Gastrocnemius medialis (tissue), 4 donors: ENCODE measurements at regions not wholly inside any gene's neighbourhood (a gene's known extent, or its start where the extent isn't known, plus 50 kb on each side); places are given as distances from the start of the nearest gene placed in this dataset.
"Not testable (repeated sequence)": the region's sequence is repeated elsewhere in the genome, so short reads cannot be mapped to it uniquely, and the experiment has no call there.

Experiments used
- ATAC-seq, 2 donors: fragments of 150-250 bp; one replicate each; pipeline ENCODE4 v1.9.1; 2016
- DNase-seq, 2 donors: peaks; one replicate each; pipeline ENCODE4 v3.0.0-alpha.2; 2019
- H3K27ac ChIP-seq, 4 donors: fragments of 200-600 bp; sonication (generic); 1 replicate in 1 of 4; 2 replicates in 3 of 4; pipeline ENCODE4 v1.5.1; 2016 to 2018; ENCODE audit warnings: mild to moderate bottlenecking in 2 of 4, moderate library complexity in 1 of 4
- H3K27me3 ChIP-seq, 3 donors: fragments of 200-600 bp; sonication (generic) in 2 of 3; 1 replicate in 1 of 3; 2 replicates in 2 of 3; pipeline versions ENCODE4 v1.5.1 to v1.6.0; 2016 to 2019; ENCODE audit warnings: mild to moderate bottlenecking in 1 of 3, moderate library complexity in 1 of 3
- H3K36me3 ChIP-seq, 2 donors: fragments of 200-600 bp; sonication (generic) in 1 of 2; one replicate each; pipeline ENCODE4 v1.5.1; 2017 to 2018
- H3K4me1 ChIP-seq, 2 donors: fragments of 200-600 bp; sonication (generic) in 1 of 2; one replicate each; pipeline ENCODE4 v1.5.1; 2016 to 2017; ENCODE audit warnings: mild to moderate bottlenecking in 2 of 2
- H3K4me3 ChIP-seq, 4 donors: fragments of 200-600 bp; sonication (generic) in 3 of 4; 1 replicate in 1 of 4; 2 replicates in 3 of 4; pipeline ENCODE4 v1.5.1; 2016 to 2019; ENCODE audit warnings: mild to moderate bottlenecking in 2 of 4
- H3K9me3 ChIP-seq, 3 donors: fragments of 200-600 bp; sonication (generic) in 2 of 3; 1 replicate in 1 of 3; 2 replicates in 2 of 3; pipeline ENCODE4 v1.5.1; 2016 to 2019
- POLR2A ChIP-seq, 2 donors: fragments of 450-650 bp; IDR thresholded peaks; one replicate each; pipeline ENCODE4 v1.6.1; 2017; ENCODE audit warnings: antibody characterized with exemption in 2 of 2, mild to moderate bottlenecking in 2 of 2, moderate library complexity in 2 of 2
- in situ Hi-C, 4 donors: fragments of 200-750 bp; cut with MboI; loops; one replicate each; pipeline versions ENCODE4 v1.15.0 to v1.8.0; 2017; ENCODE audit warnings: low sequenced_read_pairs in 4 of 4
- intact Hi-C: fragments of 100-400 bp; cut with DNase I; formaldehyde crosslinking; loops from one replicate; pipeline ENCODE4 v1.15.1; 2023; ENCODE audit warnings: low total_unique reads
- TF ChIP-seq, protein P1 (sequence below), 5 experiments: fragments of 450-650 bp in 3 of 5; fragments of 200-600 bp in 2 of 5; sonication (generic) in 2 of 5; IDR thresholded peaks in 4 of 5; conservative IDR thresholded peaks in 1 of 5; 1 replicate in 4 of 5; 2 replicates in 1 of 5; pipeline ENCODE4 v1.5.1; 2016 to 2019; ENCODE audit warnings: antibody characterized with exemption in 5 of 5, mild to moderate bottlenecking in 3 of 5, moderate library complexity in 3 of 5

DNA sequence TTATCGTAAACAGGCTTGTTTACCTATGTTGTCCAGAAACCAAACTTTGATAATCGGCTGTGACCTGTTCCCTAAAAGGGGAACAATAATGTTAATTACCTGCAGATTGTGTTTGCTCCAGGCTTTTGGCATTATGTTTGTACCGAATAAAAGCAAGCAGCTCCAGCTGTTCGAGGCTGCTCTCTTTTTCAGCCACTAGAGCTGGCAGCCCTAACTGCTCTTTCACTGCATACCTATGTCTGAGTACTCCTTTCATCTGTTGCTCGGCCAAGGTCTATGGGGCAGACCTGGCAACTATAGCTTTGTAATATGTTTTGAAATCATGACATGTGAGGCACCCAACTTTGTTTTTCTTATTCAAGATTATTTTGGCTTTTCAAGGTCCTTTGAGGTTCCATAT lies 77.8 kb upstream of the EHBP1 start:
- in situ Hi-C loops: no loop called here
- Histone ChIP-seq H3K36me3 (no peaks in the 10 kb centered on the region), H3K9me3 (no peaks in the 10 kb centered on the region), H3K27ac (no peak overlapping the region), H3K4me1 (no peaks in the 10 kb centered on the region), H3K4me3 (no peak overlapping the region), H3K27me3 (no peaks in the 10 kb centered on the region)
- TF ChIP-seq, protein P1, sequence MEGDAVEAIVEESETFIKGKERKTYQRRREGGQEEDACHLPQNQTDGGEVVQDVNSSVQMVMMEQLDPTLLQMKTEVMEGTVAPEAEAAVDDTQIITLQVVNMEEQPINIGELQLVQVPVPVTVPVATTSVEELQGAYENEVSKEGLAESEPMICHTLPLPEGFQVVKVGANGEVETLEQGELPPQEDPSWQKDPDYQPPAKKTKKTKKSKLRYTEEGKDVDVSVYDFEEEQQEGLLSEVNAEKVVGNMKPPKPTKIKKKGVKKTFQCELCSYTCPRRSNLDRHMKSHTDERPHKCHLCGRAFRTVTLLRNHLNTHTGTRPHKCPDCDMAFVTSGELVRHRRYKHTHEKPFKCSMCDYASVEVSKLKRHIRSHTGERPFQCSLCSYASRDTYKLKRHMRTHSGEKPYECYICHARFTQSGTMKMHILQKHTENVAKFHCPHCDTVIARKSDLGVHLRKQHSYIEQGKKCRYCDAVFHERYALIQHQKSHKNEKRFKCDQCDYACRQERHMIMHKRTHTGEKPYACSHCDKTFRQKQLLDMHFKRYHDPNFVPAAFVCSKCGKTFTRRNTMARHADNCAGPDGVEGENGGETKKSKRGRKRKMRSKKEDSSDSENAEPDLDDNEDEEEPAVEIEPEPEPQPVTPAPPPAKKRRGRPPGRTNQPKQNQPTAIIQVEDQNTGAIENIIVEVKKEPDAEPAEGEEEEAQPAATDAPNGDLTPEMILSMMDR (IDR thresholded peaks at IDR 0.05 in 4 of 5, conservative IDR thresholded peaks at IDR 0.05 in 1 of 5): no peak
- TF ChIP-seq POLR2A (IDR thresholded peaks at IDR 0.05): no peak
- ATAC-seq (no peak), DNase-seq (no peak)
- intact Hi-C loops: no loop called here

- in situ Hi-C loops: no loop called here
- ATAC-seq: no peak
- intact Hi-C loops: no loop called here
These were observed 80.7 kb upstream of the EHBP1 start for GRCh38 chr2:62624855-62625254.

GRCh38 chr2:62616486-62616885 lies 89.0 kb upstream of the EHBP1 start:
- intact Hi-C loops, in situ Hi-C loops, H3K9me3 ChIP-seq, H3K27ac ChIP-seq, DNase-seq, H3K36me3 ChIP-seq, H3K4me1 ChIP-seq, H3K4me3 ChIP-seq, ATAC-seq, H3K27me3 ChIP-seq: not testable (repeated sequence)

More at GRCh38 chr2:62624855-62625254, 80.7 kb upstream of the EHBP1 start:
- Histone ChIP-seq H3K4me1 (no peaks in the 10 kb centered on the region), H3K4me3 (no peak overlapping the region), H3K9me3 (no peaks in the 10 kb centered on the region), H3K27ac (no peak overlapping the region), H3K27me3 (no peaks in the 10 kb centered on the region), H3K36me3 (no peaks in the 10 kb centered on the region)
- TF ChIP-seq, protein P1 (IDR thresholded peaks at IDR 0.05 in 4 of 5, conservative IDR thresholded peaks at IDR 0.05 in 1 of 5): no peak
- TF ChIP-seq POLR2A (IDR thresholded peaks at IDR 0.05): no peak
- DNase-seq: no peak

- intact Hi-C loops: no loop called here
These were observed 93.7 kb upstream of the EHBP1 start for GRCh38 chr2:62611854-62612253.

DNA sequence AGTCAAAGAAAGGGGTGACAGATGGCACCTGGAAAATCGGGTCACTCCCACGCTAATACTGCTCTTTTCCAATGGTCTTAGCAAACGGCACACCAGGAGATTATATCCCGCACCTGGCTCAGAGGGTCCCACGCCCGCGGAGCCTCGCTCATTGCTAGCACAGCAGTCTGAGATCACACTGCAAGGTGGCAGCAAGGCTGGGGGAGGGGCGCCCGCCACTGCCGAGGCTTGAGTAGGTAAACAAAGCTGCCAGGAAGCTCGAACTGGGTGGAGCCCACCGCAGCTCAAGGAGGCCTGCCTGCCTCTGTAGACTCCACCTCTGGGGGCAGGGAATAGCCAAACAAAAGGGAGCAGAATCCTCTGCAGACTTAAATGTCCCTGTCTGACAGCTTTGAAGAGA lies 99.5 kb upstream of the TMEM17 start:
- H3K27ac ChIP-seq, H3K27me3 ChIP-seq, H3K9me3 ChIP-seq, H3K4me3 ChIP-seq, H3K36me3 ChIP-seq, DNase-seq, ATAC-seq, H3K4me1 ChIP-seq, in situ Hi-C loops, intact Hi-C loops: not testable (repeated sequence)

More at GRCh38 chr2:62611854-62612253, 93.7 kb upstream of the EHBP1 start:
- no peaks in the 10 kb centered on the region for H3K4me1 ChIP-seq
- no peak for DNase-seq
- H3K9me3 ChIP-seq: no peaks in the 10 kb centered on the region
- H3K27ac ChIP-seq: no peak overlapping the region
- H3K27me3 ChIP-seq: no peaks in the 10 kb centered on the region
- no peaks in the 10 kb centered on the region for H3K36me3 ChIP-seq
- no peak overlapping the region for H3K4me3 ChIP-seq
- TF ChIP-seq, protein P1 (IDR thresholded peaks at IDR 0.05 in 4 of 5, conservative IDR thresholded peaks at IDR 0.05 in 1 of 5): no peak
- TF ChIP-seq POLR2A (IDR thresholded peaks at IDR 0.05): no peak
- ATAC-seq: no peak
- in situ Hi-C loops: no loop called here

- H3K36me3 ChIP-seq: no peaks in the 10 kb centered on the region
- H3K4me1 ChIP-seq: no peaks in the 10 kb centered on the region
- H3K4me3 ChIP-seq: no peak overlapping the region
- no peak for DNase-seq
- H3K9me3 ChIP-seq: no peaks in the 10 kb centered on the region
- no peaks in the 10 kb centered on the region for H3K27me3 ChIP-seq
- no peak for TF ChIP-seq POLR2A (IDR thresholded peaks at IDR 0.05)
- in situ Hi-C loops: no loop called here
- no peak overlapping the region for H3K27ac ChIP-seq
- intact Hi-C loops: no loop called here
- no peak for ATAC-seq
These were observed 98.3 kb upstream of the TMEM17 start for GRCh38 chr2:62604336-62604735.
